ENCODE measurements at regions not wholly inside any gene's neighbourhood (a gene's known extent, or its start where the extent isn't known, plus 50 kb on each side); places are given as distances from the start of the nearest gene placed in this dataset.

- TF ChIP-seq TARDBP (IDR thresholded peaks at IDR 0.05; ENCODE audit: borderline replicate concordance) (no peak), BHLHE40 (IDR thresholded peaks at IDR 0.05; ENCODE audit: borderline replicate concordance in 1 of 2, low read depth in 2 of 2, low read length in 1 of 2) (peak in 1 of 2 experiments; percentile 53; a peak in 1 of 4 replicates), YY1 (IDR thresholded peaks at IDR 0.05; ENCODE audit: low read depth, low read length) (peak; percentile 85), EP300 (IDR thresholded peaks at IDR 0.05; ENCODE audit: borderline replicate concordance in 1 of 2, control insufficient read depth in 1 of 2, low read depth in 2 of 2, low read length in 2 of 2) (peak; percentile 88 to 89), ZBED1 (IDR thresholded peaks at IDR 0.05; ENCODE audit: borderline replicate concordance) (peak; percentile 43; the same call in 1 of the 2 replicates), CREM (IDR thresholded peaks at IDR 0.05; ENCODE audit: low read depth) (peak; percentile 63), TCF3 (IDR thresholded peaks at IDR 0.05; ENCODE audit: borderline replicate concordance, insufficient read depth, low read depth, low read length) (0 out of 2 replicates have a peak, but pooled peaks have one; percentile 43), GATAD2B (conservative IDR thresholded peaks at IDR 0.05; ENCODE audit: low read depth) (peak; percentile 70; the same call in 1 of the 2 replicates)
Measured at GRCh38 chr1:173415490-173415889, 61.6 kb upstream of the PRDX6 start (continued).

GRCh38 chr1:173415905-173416450 lies 61.2 kb upstream of the PRDX6 start:
- Histone ChIP-seq H3K36me3 (ENCODE audit: control insufficient read depth in 2 of 2, insufficient read depth in 2 of 2, low read length in 1 of 2) (no peaks in the 10 kb centered on the region), H3K79me2 (ENCODE audit: control insufficient read depth, insufficient read depth, low read length) (peaks cover 4% of the 10 kb centered on the region), H3K4me1 (ENCODE audit: control insufficient read depth, insufficient read depth, low read length) (peaks cover 74% of the 10 kb centered on the region), H3K27me3 (replicated peaks in 1 of 2; ENCODE audit: control insufficient read depth in 2 of 2, insufficient read depth in 2 of 2, low read length in 1 of 2) (no peaks in the 10 kb centered on the region), H3K9ac (ENCODE audit: control insufficient read depth, insufficient read depth, low read length) (peak overlapping the region; percentile 68), H3K4me2 (ENCODE audit: control insufficient read depth, insufficient read depth) (peak overlapping the region; percentile 96), H3K27ac (ENCODE audit: control insufficient read depth, insufficient read depth) (peak overlapping the region; percentile 99), H2AFZ (ENCODE audit: control insufficient read depth, low read depth, low read length) (peak overlapping the region; percentile 20), H3K4me3 (peak overlapping the region; percentile 48; the same call in 1 of the 2 replicates), H3K9me3 (replicated peaks; ENCODE audit: control insufficient read depth, insufficient read depth, low read length) (no peaks in the 10 kb centered on the region; the same call in 2 of the 3 replicates), H4K20me1 (ENCODE audit: control insufficient read depth, insufficient read depth) (no peaks in the 10 kb centered on the region)
- in situ Hi-C loops (cut with MboI) = loop anchor here (5.0 kb wide), 1 partner anchor 594 kb away; no protein-coding TSS in a partner anchor
- TSS peak; percentile 61 for BruUV-seq (replicated peaks)
- intact Hi-C loops (cut with micrococcal nuclease; ENCODE audit: unreplicated experiment) = loop anchor here (2.0 kb wide), 3 partner anchors 161 to 671 kb away; no protein-coding TSS in a partner anchor
- 22% methylated on average over 5 of the region's 5 CpGs for WGBS (ENCODE audit: insufficient coverage, insufficient replicate concordance, low lambda C conversion rate, missing lambda C conversion rate)
- RAD21 ChIA-PET (ENCODE audit: unreplicated experiment) = interaction anchor here (0.9 to 7.6 kb wide), 13 partner anchors 10 to 590 kb away, joined by 3 to 105 read pairs (median 3); partner anchors contain the start of gene TNFSF4
- SMC1A ChIA-PET (ENCODE audit: uncharacterized antibody, unreplicated experiment) = interaction anchor here (0.6 to 17.9 kb wide), 19 partner anchors 9 to 671 kb away, joined by 3 to 348 read pairs (median 6); partner anchors contain the start of gene TNFSF4
- CTCF ChIA-PET = interaction anchor here (0.8 to 3.0 kb wide), 10 partner anchors 9 to 672 kb away, joined by 3 to 21 read pairs (median 4); no protein-coding TSS in a partner anchor
- DNase-seq (ENCODE audit: low read depth, low spot score) = no peak
- FAIRE-seq = no peak
- POLR2A ChIA-PET = interaction anchor here (1.0 to 2.2 kb wide), 6 partner anchors 9 to 452 kb away, joined by 3 to 9 read pairs (median 6); partner anchors contain the start of genes GAS5, PRDX6, TNFSF4 and ZBTB37
- ATAC-seq = 0 out of 3 replicates have a peak, but pooled peaks have one; percentile 0
- TF ChIP-seq POLR2A (IDR thresholded peaks at IDR 0.05; ENCODE audit: low read depth, low read length) (0 out of 2 replicates have a peak, but pooled peaks have one; percentile 22), STAT1 (conservative IDR thresholded peaks at IDR 0.05) (0 out of 2 replicates have a peak, but pooled peaks have one; percentile 21), WRNIP1 (IDR thresholded peaks at IDR 0.05; ENCODE audit: borderline replicate concordance, low read depth, low read length) (no peak), NR2F1 (conservative IDR thresholded peaks at IDR 0.05) (no peak), ZNF384 (IDR thresholded peaks at IDR 0.05; ENCODE audit: borderline replicate concordance, low read depth, low read length) (no peak), BCL3 (IDR thresholded peaks at IDR 0.05; ENCODE audit: borderline replicate concordance, insufficient read depth, low read depth, low read length, poor library complexity, severe bottlenecking) (no peak), POLR2AphosphoS2 (IDR thresholded peaks at IDR 0.05; ENCODE audit: low read depth, low read length) (no peak), ZBED1 (IDR thresholded peaks at IDR 0.05; ENCODE audit: borderline replicate concordance) (no peak), CHD4 (IDR thresholded peaks at IDR 0.05) (no peak), KAT2A (conservative IDR thresholded peaks at IDR 0.05; ENCODE audit: control insufficient read depth, low read depth, low read length) (no peak), CTCF (IDR thresholded peaks at IDR 0.05 in 2 of 3, conservative IDR thresholded peaks at IDR 0.05 in 1 of 3; ENCODE audit: control insufficient read depth in 2 of 3, extremely low read depth in 1 of 3, insufficient read depth in 1 of 3, low read depth in 3 of 3, low read length in 3 of 3) (no peak), ETV6 (conservative IDR thresholded peaks at IDR 0.05 in 1 of 2, IDR thresholded peaks at IDR 0.05 in 1 of 2; ENCODE audit: borderline replicate concordance in 1 of 2, low read depth in 1 of 2) (no peak)

All from GM12878 (cell line).